ENCODE measurements at regions not wholly inside any gene's neighbourhood (a gene's known extent, or its start where the extent isn't known, plus 50 kb on each side); places are given as distances from the start of the nearest gene placed in this dataset.

DNA sequence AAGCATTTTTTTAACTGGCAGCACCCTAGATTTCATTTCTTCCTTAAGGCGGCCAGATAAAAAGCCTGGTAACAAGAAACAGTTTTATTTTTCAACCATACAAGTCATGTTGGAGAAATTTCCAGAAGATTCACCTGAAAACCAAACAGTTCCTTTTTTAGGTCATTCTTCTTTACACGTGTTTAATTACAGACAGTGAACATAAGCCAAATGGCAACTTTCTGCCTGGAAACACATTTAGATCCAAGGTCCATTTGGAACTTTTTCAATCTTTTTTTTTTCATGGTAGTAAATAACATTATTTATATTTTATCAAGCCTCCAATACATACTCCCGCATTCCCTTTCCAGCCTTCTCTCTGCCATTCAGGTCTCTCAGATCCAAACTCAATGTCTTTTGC lies 886.1 kb upstream of the MIR17HG start:
- TF ChIP-seq EP300 (IDR thresholded peaks at IDR 0.05): no peak
- TF ChIP-seq, protein P1, sequence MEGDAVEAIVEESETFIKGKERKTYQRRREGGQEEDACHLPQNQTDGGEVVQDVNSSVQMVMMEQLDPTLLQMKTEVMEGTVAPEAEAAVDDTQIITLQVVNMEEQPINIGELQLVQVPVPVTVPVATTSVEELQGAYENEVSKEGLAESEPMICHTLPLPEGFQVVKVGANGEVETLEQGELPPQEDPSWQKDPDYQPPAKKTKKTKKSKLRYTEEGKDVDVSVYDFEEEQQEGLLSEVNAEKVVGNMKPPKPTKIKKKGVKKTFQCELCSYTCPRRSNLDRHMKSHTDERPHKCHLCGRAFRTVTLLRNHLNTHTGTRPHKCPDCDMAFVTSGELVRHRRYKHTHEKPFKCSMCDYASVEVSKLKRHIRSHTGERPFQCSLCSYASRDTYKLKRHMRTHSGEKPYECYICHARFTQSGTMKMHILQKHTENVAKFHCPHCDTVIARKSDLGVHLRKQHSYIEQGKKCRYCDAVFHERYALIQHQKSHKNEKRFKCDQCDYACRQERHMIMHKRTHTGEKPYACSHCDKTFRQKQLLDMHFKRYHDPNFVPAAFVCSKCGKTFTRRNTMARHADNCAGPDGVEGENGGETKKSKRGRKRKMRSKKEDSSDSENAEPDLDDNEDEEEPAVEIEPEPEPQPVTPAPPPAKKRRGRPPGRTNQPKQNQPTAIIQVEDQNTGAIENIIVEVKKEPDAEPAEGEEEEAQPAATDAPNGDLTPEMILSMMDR (IDR thresholded peaks at IDR 0.05): no peak
- no peak for TF ChIP-seq POLR2AphosphoS5 (IDR thresholded peaks at IDR 0.05)

All from gastroesophageal sphincter (tissue), 3 donors.